SU-DHL-6 (cell line): ENCODE measurements at regions not wholly inside any gene's neighbourhood (a gene's known extent, or its start where the extent isn't known, plus 50 kb on each side); places are given as distances from the start of the nearest gene placed in this dataset.

Experiments used
- H2AFZ ChIP-seq: fragments of 200-600 bp; sonication (generic); 2 replicates; pipeline ENCODE4 v1.6.1; 2014; ENCODE audit warnings: low read depth, mild to moderate bottlenecking, moderate library complexity, mixed read lengths, antibody characterized with exemption, low read length; ENCODE audit not compliant: severe bottlenecking
- H3F3A ChIP-seq: fragments of 200-600 bp; shearing (Covaris generic); 2 replicates; pipeline ENCODE4 v1.6.0; 2016; ENCODE audit warnings: antibody characterized with exemption, mild to moderate bottlenecking; ENCODE audit not compliant: insufficient read depth
- H3K27ac ChIP-seq: fragments of 200-600 bp; sonication (generic); 2 replicates; pipeline ENCODE4 v1.5.1; 2016; ENCODE audit warnings: low read depth, mild to moderate bottlenecking, low read length, moderate library complexity, mixed read lengths
- H3K27me3 ChIP-seq: fragments of 200-600 bp; sonication (generic), shearing (Covaris generic); 2 replicates; pipeline ENCODE4 v1.6.0; 2014; ENCODE audit warnings: mild to moderate bottlenecking, low read length
- H3K36me3 ChIP-seq: fragments of 200-600 bp; sonication (generic); 2 replicates; pipeline ENCODE4 v1.6.1; 2014; ENCODE audit warnings: mild to moderate bottlenecking, low read length, mixed read lengths
- H3K4me2 ChIP-seq: fragments of 300-600, 200-600 bp; shearing (Covaris generic), sonication (generic); 2 replicates; pipeline ENCODE4 v1.6.0; 2014; ENCODE audit warnings: low read length, low read depth, mild to moderate bottlenecking; ENCODE audit not compliant: poor library complexity, severe bottlenecking
- H3K4me3 ChIP-seq: fragments of 200-600 bp; sonication (generic); 2 replicates; pipeline ENCODE4 v1.5.1; 2014; ENCODE audit warnings: antibody characterized with exemption, low read length, mild to moderate bottlenecking, mixed read lengths; ENCODE audit not compliant: insufficient read depth, poor library complexity, severe bottlenecking
- H3K79me2 ChIP-seq: fragments of 200-600 bp; sonication (generic); 2 replicates; pipeline ENCODE4 v1.6.1; 2014; ENCODE audit warnings: mild to moderate bottlenecking, low read length, moderate library complexity; ENCODE audit not compliant: insufficient read depth
- H3K9ac ChIP-seq: fragments of 200-600 bp; sonication (generic); 2 replicates; pipeline ENCODE4 v1.7.0; 2014; ENCODE audit warnings: mild to moderate bottlenecking, low read length
- H3K9me2 ChIP-seq: fragments of 200-600 bp; sonication (generic); replicated peaks from 2 replicates; pipeline ENCODE4 v1.6.1; 2014; ENCODE audit warnings: low read length; ENCODE audit not compliant: insufficient read depth
- H3K9me3 ChIP-seq: fragments of 200-600 bp; sonication (generic); 2 replicates; pipeline ENCODE4 v1.6.1; 2014; ENCODE audit warnings: low read length, mixed read lengths; ENCODE audit not compliant: insufficient read depth
- H4K20me1 ChIP-seq: fragments of 200-600 bp; sonication (generic); 2 replicates; pipeline ENCODE4 v1.6.1; 2014; ENCODE audit warnings: low read depth, mild to moderate bottlenecking, antibody characterized with exemption, low read length, moderate library complexity, mixed read lengths
- CTCF ChIP-seq: fragments of 200-600 bp; sonication (generic); IDR thresholded peaks from one replicate; pipeline ENCODE4 v1.5.1; 2017; ENCODE audit warnings: antibody characterized with exemption, mild to moderate bottlenecking, low read length, moderate library complexity; ENCODE audit not compliant: insufficient read depth, poor library complexity, severe bottlenecking
- EZH2phosphoT487 ChIP-seq: fragments of 200-600 bp; sonication (generic), shearing (Covaris generic); conservative IDR thresholded peaks from 2 replicates; pipeline ENCODE4 v1.6.1; 2018; ENCODE audit warnings: mild to moderate bottlenecking, antibody characterized with exemption, low read length, moderate library complexity, mixed read lengths

- no peaks in the 10 kb centered on the region for H3K79me2 ChIP-seq
- TF ChIP-seq CTCF (no peak), EZH2phosphoT487 (no peak)
- H3F3A ChIP-seq: no peaks in the 10 kb centered on the region
- H3K4me2 ChIP-seq: no peak overlapping the region
- no peak overlapping the region for H3K4me3 ChIP-seq
- H3K36me3 ChIP-seq: no peaks in the 10 kb centered on the region; the same call in 1 of the 2 replicates
- H2AFZ ChIP-seq: no peak overlapping the region
- no peak overlapping the region for H3K27ac ChIP-seq
- no peaks in the 10 kb centered on the region for H3K9me2 ChIP-seq
- H4K20me1 ChIP-seq: no peaks in the 10 kb centered on the region
- no peaks in the 10 kb centered on the region for H3K27me3 ChIP-seq
- no peak overlapping the region for H3K9ac ChIP-seq
- peaks cover 7% of the 10 kb centered on the region; the same call in 1 of the 2 replicates for H3K9me3 ChIP-seq
Observed at GRCh38 chr7:106339513-106340246, 54.9 kb upstream of the NAMPT start.

- H3K79me2 ChIP-seq: no peaks in the 10 kb centered on the region
- no peaks in the 10 kb centered on the region; the same call in 1 of the 2 replicates for H3K36me3 ChIP-seq
- H3F3A ChIP-seq: no peaks in the 10 kb centered on the region
- H3K9ac ChIP-seq: no peak overlapping the region
- no peak overlapping the region for H3K27ac ChIP-seq
- no peaks in the 10 kb centered on the region for H3K9me2 ChIP-seq
- no peaks in the 10 kb centered on the region for H3K27me3 ChIP-seq
- no peak overlapping the region for H2AFZ ChIP-seq
- H3K4me3 ChIP-seq: no peak overlapping the region
- TF ChIP-seq CTCF: no peak
- TF ChIP-seq EZH2phosphoT487: no peak
- peaks cover 4% of the 10 kb centered on the region; the same call in 1 of the 2 replicates for H3K9me3 ChIP-seq
- H4K20me1 ChIP-seq: no peaks in the 10 kb centered on the region
- no peak overlapping the region for H3K4me2 ChIP-seq
Observed at GRCh38 chr7:106337754-106338153, 53.0 kb upstream of the NAMPT start.

- no peaks in the 10 kb centered on the region for H4K20me1 ChIP-seq
- TF ChIP-seq EZH2phosphoT487 (no peak), CTCF (no peak)
- no peak overlapping the region for H3K27ac ChIP-seq
- no peaks in the 10 kb centered on the region; the same call in 1 of the 2 replicates for H3K36me3 ChIP-seq
- H3K9ac ChIP-seq: no peak overlapping the region
- H3K27me3 ChIP-seq: no peaks in the 10 kb centered on the region
- no peaks in the 10 kb centered on the region for H3K79me2 ChIP-seq
- H3F3A ChIP-seq: no peaks in the 10 kb centered on the region
- no peaks in the 10 kb centered on the region for H3K9me3 ChIP-seq
- no peak overlapping the region for H3K4me2 ChIP-seq
- H3K9me2 ChIP-seq: no peaks in the 10 kb centered on the region
- H3K4me3 ChIP-seq: no peak overlapping the region
- H2AFZ ChIP-seq: no peak overlapping the region
Observed at GRCh38 chr7:106335814-106336213, 51.0 kb upstream of the NAMPT start.
